ENCODE measurements at regions not wholly inside any gene's neighbourhood (a gene's known extent, or its start where the extent isn't known, plus 50 kb on each side); places are given as distances from the start of the nearest gene placed in this dataset.
A peak's percentile ranks its signal among the peaks of the same experiment; 100 is the strongest.

DNA sequence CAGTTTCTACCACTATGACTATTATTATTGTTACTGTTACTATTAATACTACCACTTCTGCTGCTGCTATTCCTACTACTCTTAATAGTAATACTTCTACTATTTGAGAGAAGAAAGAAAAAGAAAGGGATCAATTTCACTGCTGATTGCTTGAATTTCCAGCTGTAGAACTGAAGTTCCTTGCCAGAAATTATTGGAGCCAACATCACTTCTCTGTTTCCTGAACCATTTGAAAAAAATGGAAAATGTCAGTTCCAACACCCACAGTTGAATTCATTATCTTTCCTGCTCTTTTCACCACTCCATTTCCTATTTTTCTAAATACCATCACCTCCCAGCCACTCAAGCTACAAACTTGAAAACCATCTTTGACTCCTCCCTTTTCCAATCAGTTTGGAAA, 54.1 kb upstream of the PIK3C2G start:
- H3K4me3 ChIP-seq (ENCODE audit: low read length) = no peak overlapping the region
- DNase-seq (ENCODE audit: low read depth, low spot score) = no peak

- DNase-seq (ENCODE audit: low read depth, low spot score) = no peak
These were observed 55.1 kb upstream of the PIK3C2G start for GRCh38 chr12:18206198-18206597.

GRCh38 chr12:18204053-18204452, 57.3 kb upstream of the PIK3C2G start:
- H3K4me3 ChIP-seq (ENCODE audit: low read length) = no peak overlapping the region
- no peak for DNase-seq (ENCODE audit: low read depth, low spot score)

More at GRCh38 chr12:18206198-18206597, 55.1 kb upstream of the PIK3C2G start:
- no peak overlapping the region for H3K4me3 ChIP-seq (ENCODE audit: low read length)

DNA sequence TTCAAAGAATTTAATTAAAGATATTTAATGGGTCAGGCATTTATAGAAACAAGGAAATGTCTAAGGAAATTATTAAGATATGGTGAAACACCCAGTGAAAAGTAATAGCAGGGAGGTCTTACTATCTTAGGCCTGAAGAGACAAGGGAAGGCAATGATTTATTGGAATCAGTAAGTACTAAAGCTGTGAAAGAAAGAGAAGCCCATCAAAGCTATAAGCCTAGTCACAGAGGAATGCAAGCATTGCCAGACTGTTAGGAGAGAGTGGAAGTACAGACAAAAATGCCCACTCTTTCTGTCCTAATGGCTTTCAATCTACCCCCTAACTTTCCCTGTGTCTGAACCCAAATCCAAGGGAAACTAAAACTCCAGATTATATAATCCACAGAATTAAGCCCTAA, 69.2 kb upstream of the PIK3C2G start:
- DNase-seq (ENCODE audit: low read depth, low spot score) = no peak

DNA sequence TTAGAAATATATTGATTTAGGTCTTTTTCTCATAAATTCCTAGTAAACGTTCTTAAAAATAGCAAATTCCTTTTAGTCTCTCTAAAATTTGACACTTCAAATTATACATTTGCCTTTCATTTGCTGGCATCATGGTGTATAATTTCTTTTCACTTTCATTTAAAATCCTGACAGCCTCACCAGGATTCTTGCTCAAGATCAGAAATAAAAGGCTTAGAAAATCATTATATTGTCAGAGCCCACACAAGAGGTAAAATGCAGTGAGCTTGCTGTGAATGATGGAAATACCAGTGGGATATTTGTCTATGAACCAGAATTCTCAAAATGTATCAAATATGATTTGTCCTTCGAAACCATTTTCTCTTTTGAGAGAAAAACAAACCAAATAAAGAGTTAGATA, 78.2 kb upstream of the PIK3C2G start:
- no peak overlapping the region for H3K4me3 ChIP-seq (ENCODE audit: low read length)
- no peak for DNase-seq (ENCODE audit: low read depth, low spot score)

More for the DNA sequence above, 69.2 kb upstream of the PIK3C2G start:
- no peak overlapping the region for H3K4me3 ChIP-seq (ENCODE audit: low read length)

DNA sequence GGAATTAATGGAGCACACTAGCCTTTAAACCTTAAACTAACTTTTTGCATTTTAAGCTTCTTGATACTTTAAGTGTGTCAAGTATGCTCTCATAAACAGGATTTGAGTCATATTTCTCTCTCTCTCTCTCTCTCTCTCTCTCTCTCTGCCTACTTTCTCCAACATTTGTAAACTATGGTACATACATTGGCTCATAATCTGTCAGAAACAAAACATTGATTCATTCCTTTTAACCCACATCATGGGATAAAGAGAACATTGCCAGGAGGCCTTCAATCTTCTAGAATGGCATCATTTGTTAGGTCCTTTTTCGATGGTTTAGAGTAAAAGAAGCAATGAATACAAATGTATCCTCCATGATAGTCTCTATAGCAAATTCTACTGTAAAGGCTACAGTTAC, 81.6 kb upstream of the RERGL start:
- no peak for DNase-seq (ENCODE audit: low read depth, low spot score)
- H3K4me3 ChIP-seq (ENCODE audit: low read length) = no peak overlapping the region

DNA sequence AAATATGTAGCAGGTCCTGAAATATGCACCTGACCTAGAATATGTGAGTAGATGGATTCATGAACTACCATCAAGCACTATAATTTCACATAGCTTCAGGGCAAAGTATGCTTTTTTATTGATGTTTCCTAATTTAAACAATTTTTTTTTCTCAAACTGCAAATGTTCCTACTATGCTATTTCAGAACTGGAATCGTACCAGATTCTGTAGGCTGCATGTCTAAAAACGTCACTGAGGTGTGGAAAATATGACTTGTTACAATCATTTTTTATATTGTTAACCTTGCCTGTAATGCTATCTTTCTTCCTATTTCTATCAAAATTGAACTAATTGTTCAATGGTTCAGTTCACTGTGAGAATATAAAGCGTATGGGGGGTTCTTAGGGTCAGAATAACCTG, 78.0 kb upstream of the RERGL start:
- DNase-seq (ENCODE audit: low read depth, low spot score) = no peak
- no peak overlapping the region for H3K4me3 ChIP-seq (ENCODE audit: low read length)

DNA sequence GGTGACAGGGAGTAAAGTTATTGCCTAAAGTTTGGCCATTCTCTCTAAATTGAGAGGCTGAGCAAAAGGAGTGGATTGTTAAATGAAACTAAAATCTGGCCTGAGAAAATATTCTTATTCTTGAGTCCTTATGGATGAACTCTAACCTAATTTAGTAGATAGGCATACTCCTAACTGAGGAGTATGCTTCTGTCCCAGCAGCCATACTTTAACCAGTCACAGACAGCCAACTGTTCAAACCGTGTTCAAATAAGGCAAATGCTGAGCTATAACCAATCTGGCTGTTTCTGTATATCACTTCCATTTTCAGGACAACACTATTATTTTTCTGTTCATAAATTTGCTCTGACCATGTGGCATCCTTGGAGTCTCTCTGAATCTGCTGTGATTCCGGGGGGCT, 75.9 kb upstream of the RERGL start:
- H3K4me3 ChIP-seq (ENCODE audit: low read length) = no peak overlapping the region
- DNase-seq (ENCODE audit: low read depth, low spot score) = no peak

- no peak overlapping the region for H3K4me3 ChIP-seq (ENCODE audit: low read length)
- no peak for DNase-seq (ENCODE audit: low read depth, low spot score)
These were observed 75.5 kb upstream of the RERGL start for GRCh38 chr12:18165422-18165871.

GRCh38 chr12:18160901-18161300, 70.9 kb upstream of the RERGL start:
- DNase-seq (ENCODE audit: low read depth, low spot score) = no peak
- H3K4me3 ChIP-seq (ENCODE audit: low read length) = no peak overlapping the region

GRCh38 chr12:18158774-18159557, 69.0 kb upstream of the RERGL start:
- no peak overlapping the region for H3K4me3 ChIP-seq (ENCODE audit: low read length)
- peak; percentile 41 for DNase-seq (ENCODE audit: low read depth, low spot score)

GRCh38 chr12:18153826-18154225, 63.8 kb upstream of the RERGL start:
- H3K4me3 ChIP-seq (ENCODE audit: low read length) = no peak overlapping the region
- no peak for DNase-seq (ENCODE audit: low read depth, low spot score)

GRCh38 chr12:18151036-18151435, 61.0 kb upstream of the RERGL start:
- no peak overlapping the region for H3K4me3 ChIP-seq (ENCODE audit: low read length)
- DNase-seq (ENCODE audit: low read depth, low spot score) = no peak

GRCh38 chr12:18148961-18149360, 59.0 kb upstream of the RERGL start:
- no peak overlapping the region for H3K4me3 ChIP-seq (ENCODE audit: low read length)
- DNase-seq (ENCODE audit: low read depth, low spot score) = no peak

- DNase-seq (ENCODE audit: low read depth, low spot score) = no peak
- no peak overlapping the region for H3K4me3 ChIP-seq (ENCODE audit: low read length)
These were observed 56.4 kb upstream of the RERGL start for GRCh38 chr12:18146363-18146762.

GRCh38 chr12:18145924-18146323, 55.9 kb upstream of the RERGL start:
- no peak for DNase-seq (ENCODE audit: low read depth, low spot score)
- H3K4me3 ChIP-seq (ENCODE audit: low read length) = no peak overlapping the region

GRCh38 chr12:18141048-18141982, 51.3 kb upstream of the RERGL start:
- DNase-seq (ENCODE audit: low read depth, low spot score) = no peak
- H3K4me3 ChIP-seq (ENCODE audit: low read length) = no peak overlapping the region

DNA sequence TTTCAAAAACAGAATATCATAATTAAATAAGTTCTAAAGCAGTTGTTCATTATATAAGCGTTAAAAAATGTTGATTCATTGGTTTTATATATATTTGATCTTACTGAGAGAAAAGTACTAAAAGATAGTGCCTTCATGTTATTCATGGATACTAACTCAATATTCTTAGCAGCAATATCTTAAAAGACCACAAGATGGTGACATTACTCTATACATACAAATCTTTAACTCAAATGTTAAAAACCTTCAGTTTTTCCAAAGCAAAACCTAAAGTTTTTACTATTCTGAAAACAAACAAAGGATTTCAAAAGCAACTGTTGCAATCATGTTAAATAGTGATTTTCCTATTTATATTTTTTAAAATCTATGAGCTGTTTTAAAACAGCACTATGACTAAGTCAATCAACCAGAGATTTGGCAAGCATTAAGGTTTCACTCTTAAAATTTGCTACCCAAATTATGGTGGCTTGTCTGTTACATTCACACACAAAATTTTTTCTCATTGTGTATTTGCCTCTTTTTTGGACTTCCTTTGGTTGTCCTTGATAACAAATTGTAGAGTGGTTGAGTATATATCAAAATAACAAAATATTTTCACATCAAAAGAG, 50.1 kb upstream of the RERGL start:
- peak; percentile 14 for DNase-seq (ENCODE audit: low read depth, low spot score)
- H3K4me3 ChIP-seq (ENCODE audit: low read length) = no peak overlapping the region

Measured in Jurkat, Clone E6-1 (cell line).